ENCODE measurements at regions not wholly inside any gene's neighbourhood (a gene's known extent, or its start where the extent isn't known, plus 50 kb on each side); places are given as distances from the start of the nearest gene placed in this dataset.
"Not testable (repeated sequence)": the region's sequence is repeated elsewhere in the genome, so short reads cannot be mapped to it uniquely, and the experiment has no call there.

- no peak for TF ChIP-seq CTCF (IDR thresholded peaks at IDR 0.05; ENCODE audit: low read depth, low read length)
- DNase-seq: no peak
- no peak overlapping the region for H3K4me3 ChIP-seq (ENCODE audit: low read depth, low read length)
- no peaks in the 10 kb centered on the region for H3K9me3 ChIP-seq (ENCODE audit: severe bottlenecking)
- no peak overlapping the region for H3K27ac ChIP-seq
- no peaks in the 10 kb centered on the region for H3K36me3 ChIP-seq
- no peaks in the 10 kb centered on the region for H3K27me3 ChIP-seq (ENCODE audit: insufficient read depth, low read depth, severe bottlenecking)
These were observed 131.0 kb upstream of the NCOR2 start for GRCh38 chr12:124698211-124698997.

GRCh38 chr12:124697722-124698121, 130.3 kb upstream of the NCOR2 start:
- H3K36me3 ChIP-seq; H3K27me3 ChIP-seq (ENCODE audit: insufficient read depth, low read depth, severe bottlenecking); H3K4me3 ChIP-seq (ENCODE audit: low read depth, low read length); H3K9me3 ChIP-seq (ENCODE audit: severe bottlenecking); DNase-seq; H3K27ac ChIP-seq: not testable (repeated sequence)

GRCh38 chr12:124696693-124697476, 129.5 kb upstream of the NCOR2 start:
- Histone ChIP-seq H3K27ac (no peak overlapping the region; the same call in 1 of the 2 replicates), H3K36me3 (no peaks in the 10 kb centered on the region), H3K9me3 (ENCODE audit: severe bottlenecking) (peaks cover 8% of the 10 kb centered on the region), H3K4me3 (ENCODE audit: low read depth, low read length) (no peak overlapping the region), H3K27me3 (ENCODE audit: insufficient read depth, low read depth, severe bottlenecking) (no peaks in the 10 kb centered on the region)
- DNase-seq: no peak
- TF ChIP-seq CTCF (IDR thresholded peaks at IDR 0.05; ENCODE audit: low read depth, low read length): no peak

GRCh38 chr12:124695861-124696260, 128.4 kb upstream of the NCOR2 start:
- TF ChIP-seq CTCF (IDR thresholded peaks at IDR 0.05; ENCODE audit: low read depth, low read length): no peak
- DNase-seq: no peak
- Histone ChIP-seq H3K4me3 (ENCODE audit: low read depth, low read length) (no peak overlapping the region), H3K36me3 (no peaks in the 10 kb centered on the region), H3K27me3 (ENCODE audit: insufficient read depth, low read depth, severe bottlenecking) (no peaks in the 10 kb centered on the region), H3K27ac (no peak overlapping the region), H3K9me3 (ENCODE audit: severe bottlenecking) (peaks cover 15% of the 10 kb centered on the region)

GRCh38 chr12:124694846-124695497, 127.6 kb upstream of the NCOR2 start:
- Histone ChIP-seq H3K27ac (peak overlapping the region; percentile 19; the same call in 1 of the 2 replicates), H3K27me3 (ENCODE audit: insufficient read depth, low read depth, severe bottlenecking) (no peaks in the 10 kb centered on the region), H3K36me3 (no peaks in the 10 kb centered on the region), H3K9me3 (ENCODE audit: severe bottlenecking) (peaks cover 15% of the 10 kb centered on the region), H3K4me3 (ENCODE audit: low read depth, low read length) (no peak overlapping the region)
- TF ChIP-seq CTCF (IDR thresholded peaks at IDR 0.05; ENCODE audit: low read depth, low read length): no peak
- DNase-seq: no peak

GRCh38 chr12:124694250-124694649, 126.8 kb upstream of the NCOR2 start:
- no peak for TF ChIP-seq CTCF (IDR thresholded peaks at IDR 0.05; ENCODE audit: low read depth, low read length)
- H3K4me3 ChIP-seq (ENCODE audit: low read depth, low read length): no peak overlapping the region
- peak overlapping the region; percentile 19; the same call in 1 of the 2 replicates for H3K27ac ChIP-seq
- H3K9me3 ChIP-seq (ENCODE audit: severe bottlenecking): peaks cover 15% of the 10 kb centered on the region
- H3K36me3 ChIP-seq: no peaks in the 10 kb centered on the region
- DNase-seq: no peak
- no peaks in the 10 kb centered on the region for H3K27me3 ChIP-seq (ENCODE audit: insufficient read depth, low read depth, severe bottlenecking)

All from WERI-Rb-1 (cell line).